ENCODE measurements at regions not wholly inside any gene's neighbourhood (a gene's known extent, or its start where the extent isn't known, plus 50 kb on each side); places are given as distances from the start of the nearest gene placed in this dataset.

DNA sequence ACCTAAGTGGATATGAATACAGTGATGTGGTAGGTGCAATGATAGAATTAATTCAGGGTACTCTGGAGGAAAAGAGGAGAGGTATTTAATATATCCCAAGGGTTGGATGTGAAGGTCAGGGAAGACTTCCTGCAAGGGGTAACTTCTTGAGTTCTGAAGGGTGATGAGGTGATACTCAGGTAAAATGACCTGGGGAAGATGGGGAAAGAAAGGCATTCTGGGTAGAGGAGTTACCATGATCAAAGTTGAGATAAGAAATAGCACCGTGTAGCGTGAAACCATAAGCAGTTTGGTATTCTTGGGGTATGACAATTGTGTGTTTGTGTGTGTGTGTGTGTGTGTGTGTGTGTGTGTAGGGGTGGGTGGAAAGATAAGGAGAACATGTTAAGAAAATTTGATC is 270.4 kb upstream of the LCORL start:
- DNase-seq = no peak

DNA sequence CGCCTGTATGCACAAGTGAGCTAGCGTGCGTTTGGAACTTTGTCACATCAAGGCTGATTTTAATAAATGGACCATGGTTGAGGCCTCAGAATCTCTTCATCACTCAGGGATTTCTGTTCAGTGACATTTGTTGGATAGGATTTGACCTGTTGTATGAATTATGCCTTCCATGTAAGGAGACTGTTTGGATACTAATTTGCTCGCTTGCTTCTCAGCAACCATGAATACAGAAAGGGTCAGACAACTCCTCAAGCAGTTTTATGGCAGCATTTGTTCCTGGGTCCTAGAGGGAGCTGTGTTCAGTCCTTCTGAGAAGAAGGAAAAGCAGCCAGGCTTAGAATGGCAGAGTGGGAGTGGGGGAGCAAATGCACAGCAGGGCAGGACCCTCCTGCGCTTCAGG is 269.7 kb upstream of the LCORL start:
- no peak for DNase-seq

DNA sequence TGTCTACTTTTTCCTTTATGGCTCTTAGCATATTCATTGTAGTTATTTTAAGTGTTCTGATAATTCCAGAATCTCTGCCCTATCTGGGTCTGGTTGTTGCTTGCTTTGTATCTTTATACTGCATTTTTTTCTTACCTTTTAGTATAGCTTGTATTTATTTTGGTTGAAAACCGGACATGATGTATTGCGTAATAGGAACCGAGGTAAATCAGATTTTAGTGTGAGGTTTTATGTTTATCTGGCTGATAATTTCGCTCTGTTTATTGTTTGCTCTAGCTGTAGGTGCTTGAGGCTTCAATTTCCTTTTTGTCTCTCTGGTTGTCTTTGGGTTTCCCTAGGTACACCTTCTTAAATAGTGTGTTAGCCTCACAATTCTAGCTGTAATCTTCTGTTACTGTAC is 263.8 kb upstream of the LCORL start:
- DNase-seq = no peak

DNA sequence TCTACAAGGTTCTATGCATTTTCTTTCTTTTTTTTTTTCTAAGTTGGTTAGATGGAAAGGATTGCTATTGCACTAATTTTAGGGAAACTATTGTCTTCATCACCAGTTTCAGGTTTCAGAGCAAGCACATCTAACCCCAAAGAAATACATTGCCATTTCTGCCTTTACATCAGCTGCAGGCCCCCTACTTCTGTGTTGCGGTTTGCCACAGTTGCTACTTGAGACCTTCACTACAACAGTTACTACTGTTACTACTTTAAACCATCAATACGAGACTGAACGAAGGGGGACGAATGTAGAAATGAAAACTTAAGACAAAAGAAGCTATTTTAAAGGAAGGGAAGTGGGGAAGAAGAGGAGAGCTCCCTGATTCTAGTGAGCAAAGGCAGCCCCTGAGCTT is 256.7 kb upstream of the LCORL start:
- no peak for DNase-seq

DNA sequence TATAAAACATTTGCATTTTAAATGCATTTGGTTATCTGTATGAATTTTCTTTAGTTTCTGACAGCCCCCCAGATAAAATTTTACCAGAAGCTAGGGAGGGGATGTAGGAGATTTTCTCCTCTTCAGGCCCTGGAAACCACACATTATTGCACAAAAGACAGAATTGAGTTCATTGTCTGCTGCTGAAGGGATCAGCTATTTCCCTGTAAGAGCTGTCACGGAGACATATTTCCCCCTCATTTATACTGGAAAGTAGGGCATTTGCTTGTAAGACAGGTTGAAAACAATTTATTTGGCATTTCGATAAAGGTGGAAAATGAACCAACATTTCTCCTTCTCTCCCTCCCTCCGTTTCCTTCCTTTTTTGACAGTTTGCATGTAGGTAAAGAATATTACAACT is 241.3 kb upstream of the LCORL start:
- no peak for DNase-seq

DNA sequence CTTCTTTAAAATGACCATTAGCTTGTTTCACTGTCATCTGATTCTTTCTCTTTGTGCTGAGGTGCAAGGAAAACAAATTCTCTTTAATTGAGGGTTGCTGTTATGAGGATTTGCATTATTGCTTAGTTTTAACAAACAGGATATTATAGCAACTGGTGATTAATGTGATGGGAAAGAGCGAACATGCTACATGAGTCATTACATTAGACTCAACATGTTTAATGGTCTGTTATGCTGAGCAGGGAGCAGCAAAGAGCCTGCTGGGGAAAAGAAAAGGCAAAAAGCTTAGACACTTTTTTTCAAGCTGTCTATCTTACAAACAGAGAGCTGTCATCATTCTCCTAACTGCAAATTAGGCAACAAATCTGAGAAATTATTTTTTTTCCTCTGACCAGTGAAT is 230.5 kb upstream of the LCORL start:
- no peak for DNase-seq

DNA sequence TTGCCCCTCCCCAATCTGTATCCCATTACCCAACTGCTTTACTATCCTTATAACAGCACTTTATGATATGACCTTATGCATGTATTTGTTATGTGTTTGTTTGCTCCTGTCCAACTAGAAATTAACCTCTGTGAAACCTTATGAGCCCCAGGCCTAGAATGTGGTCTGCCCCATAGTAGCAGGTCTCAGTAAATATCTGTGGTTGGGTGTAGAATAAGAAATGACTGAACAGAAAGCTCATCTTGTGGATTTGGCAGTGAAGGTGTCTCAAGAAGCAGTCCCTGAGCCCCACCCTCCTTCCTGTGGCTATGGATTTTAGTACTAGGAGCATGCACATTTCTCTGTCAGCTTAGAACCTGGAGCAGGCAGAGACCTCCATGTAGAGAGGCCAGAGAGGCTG is 229.0 kb upstream of the LCORL start:
- DNase-seq = no peak

DNA sequence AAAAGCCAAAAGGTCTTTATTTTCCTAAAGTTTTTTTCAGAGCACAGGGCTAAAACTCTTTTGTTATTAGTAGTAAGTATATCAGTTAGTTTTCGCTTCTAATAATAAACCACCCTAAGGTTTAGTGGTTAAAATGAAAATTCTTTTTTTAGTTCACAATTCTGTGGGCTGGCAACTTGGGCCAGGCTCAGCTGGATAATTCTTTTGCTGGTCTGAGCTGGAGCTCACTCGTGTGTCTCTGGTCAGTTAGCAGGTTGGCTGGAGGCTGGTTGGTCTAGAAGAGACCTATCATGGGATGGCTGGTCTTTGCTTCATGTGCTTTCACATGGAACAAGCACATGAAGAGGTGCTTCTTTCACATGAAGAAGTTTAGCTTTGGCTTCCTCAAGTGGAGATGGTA is 227.1 kb upstream of the LCORL start:
- no peak for DNase-seq

DNA sequence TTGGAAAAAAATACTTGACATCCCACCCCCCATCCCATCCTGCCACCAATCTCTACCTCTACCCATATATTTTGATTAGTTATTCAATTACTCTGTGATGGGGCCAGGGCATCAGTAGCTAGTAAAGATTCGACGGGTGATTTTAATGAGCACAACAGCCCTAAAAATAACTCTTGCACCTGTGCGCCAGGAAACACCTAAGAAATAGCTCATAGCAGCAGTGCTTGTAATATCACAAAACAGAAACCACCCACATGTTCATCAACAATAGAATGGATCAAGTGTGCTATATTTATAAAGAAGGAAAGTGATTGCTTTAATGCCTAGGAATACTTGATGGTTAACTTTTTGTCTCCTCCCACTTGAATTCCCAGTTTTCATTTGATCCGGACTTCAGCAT is 225.6 kb upstream of the LCORL start:
- no peak for DNase-seq

DNA sequence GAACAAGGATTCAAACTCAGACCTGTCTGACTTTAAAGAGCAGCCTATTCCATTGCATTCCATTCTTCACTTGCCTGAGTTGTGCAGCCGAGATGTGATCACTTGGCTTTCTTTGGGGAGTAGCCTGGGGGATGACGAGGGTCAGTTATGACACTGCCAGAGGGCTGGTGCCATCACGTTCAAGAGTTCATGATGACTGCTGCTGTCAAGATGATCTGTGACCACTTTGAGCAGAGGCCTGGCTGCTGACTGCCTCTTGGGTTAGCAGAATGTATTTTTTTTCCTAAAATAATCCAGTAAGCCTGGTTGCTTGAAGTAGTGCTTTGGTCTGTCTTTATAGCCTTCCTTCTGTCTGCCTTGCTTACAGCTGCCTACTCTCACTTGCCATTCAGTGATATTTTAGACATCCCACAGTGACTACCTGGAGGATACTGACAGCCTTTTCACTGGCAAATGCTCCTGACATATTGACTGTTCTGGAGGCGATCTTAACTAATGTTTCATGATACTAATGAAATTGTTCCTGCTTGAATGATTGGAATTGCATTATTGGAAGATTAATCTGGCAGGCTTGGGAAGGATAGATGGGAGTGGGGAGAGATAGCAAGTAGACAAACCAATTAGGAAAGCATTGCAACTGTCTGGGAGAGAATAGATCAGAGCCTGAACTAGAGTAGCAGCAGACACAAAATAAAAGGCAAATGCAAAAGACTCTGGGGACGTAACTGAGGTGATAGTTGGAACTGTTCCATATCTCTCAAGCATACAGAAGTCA is 221.6 kb upstream of the LCORL start:
- no peak for DNase-seq

DNA sequence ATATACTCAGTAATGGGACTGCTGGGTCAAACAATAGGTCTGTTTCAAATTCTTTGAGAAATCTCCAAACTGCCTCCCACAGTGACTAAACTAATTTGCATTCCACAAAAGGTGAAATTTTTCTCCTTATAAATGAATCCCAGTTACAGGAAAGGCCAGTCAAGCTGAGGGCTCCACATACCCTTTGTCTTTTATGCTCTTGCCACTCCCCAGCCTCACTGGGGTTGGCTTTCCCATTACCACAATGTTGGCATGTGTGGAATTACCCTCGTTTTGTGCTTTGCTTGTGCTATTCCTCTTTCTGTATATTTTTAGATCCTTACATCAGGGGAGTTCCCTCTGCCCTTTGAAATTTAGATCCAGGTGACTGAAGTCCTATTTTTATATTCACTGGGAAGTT is 220.2 kb upstream of the LCORL start:
- DNase-seq = no peak

DNA sequence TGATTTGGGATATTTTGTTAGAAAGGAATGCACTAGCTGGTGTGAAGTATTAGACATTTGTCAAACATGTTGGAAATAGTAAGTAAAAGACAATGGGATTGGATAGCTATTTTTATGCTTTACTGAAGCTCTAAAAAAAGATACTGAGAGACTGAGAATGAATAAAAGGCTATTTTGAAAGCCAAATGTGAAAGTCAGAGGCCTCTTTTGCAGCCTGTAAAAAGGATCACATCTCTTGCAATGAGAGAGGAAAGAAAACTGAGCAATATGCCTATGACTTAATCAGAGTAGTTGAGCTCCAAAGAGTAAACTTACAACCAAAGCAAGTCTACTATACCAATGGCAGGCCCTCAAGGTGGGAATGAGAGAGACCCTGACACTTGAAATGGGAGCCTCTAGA is 212.6 kb upstream of the LCORL start:
- no peak for DNase-seq

DNA sequence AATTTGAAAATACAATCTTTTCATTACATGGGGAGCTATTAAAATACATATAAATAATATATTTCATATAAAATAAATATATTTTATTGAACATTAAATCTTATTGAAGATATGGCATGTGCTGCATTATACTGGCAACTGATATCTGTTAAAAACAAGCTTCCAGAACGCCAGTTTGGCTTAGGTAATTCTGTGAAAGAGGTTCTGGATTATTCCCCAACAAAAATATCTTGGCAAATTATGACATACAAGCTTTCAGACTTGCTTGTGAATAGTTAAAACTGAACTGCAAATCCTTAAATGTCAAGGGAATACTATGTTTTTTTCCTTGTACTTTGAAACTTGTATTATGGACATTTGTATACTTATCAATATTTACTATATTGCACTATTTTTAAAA is 210.2 kb upstream of the LCORL start:
- DNase-seq = no peak

DNA sequence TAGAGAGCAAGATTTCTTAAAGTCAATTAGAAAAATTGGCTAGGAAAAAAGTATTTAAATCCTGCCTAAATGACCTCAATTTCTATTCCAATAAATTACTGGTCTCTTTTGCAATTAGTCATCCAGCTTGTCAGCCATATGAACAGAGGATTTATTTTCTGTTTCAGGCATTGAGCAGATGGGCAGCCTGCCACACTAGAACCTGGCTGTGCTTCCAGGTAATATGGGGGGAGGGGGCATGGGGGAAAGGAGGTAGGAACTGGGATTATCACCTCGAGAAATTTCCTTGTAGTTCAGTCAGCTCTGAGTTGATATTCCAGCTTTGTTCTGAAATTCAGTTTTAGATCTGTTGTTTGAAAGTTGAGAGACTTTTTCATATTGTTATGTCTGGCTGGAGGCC is 206.3 kb upstream of the LCORL start:
- no peak for DNase-seq

DNA sequence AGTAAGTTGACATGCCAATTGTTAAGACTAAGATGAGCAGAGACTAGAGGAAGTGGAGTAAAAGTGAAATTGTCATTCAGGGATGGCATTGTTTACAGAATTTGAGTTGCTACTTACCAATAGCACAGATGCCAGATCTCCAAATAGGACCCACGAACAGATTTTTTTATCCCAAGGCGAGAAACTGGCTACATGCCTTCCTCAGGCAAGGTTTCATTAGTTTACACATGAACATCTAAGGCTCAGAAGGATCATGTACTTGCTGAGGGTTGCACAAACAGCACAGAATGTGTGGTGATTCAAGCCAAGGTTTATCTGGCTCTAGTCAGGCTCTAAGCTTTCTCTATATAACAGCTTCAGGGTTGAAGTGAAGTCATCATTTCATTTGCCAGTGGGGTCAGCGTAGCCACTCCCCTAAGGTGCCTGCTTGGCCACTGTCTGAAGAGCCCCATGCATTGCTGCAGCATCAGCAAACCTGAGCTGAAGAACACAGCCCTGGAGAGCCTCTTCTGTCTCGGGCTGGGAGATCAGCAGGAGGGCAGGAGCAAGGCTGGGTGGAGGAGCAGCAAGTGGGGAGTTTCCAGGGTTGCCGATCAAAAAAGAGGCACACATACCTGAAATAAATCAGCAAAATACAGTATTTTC is 193.0 kb upstream of the LCORL start:
- DNase-seq = no peak

DNA sequence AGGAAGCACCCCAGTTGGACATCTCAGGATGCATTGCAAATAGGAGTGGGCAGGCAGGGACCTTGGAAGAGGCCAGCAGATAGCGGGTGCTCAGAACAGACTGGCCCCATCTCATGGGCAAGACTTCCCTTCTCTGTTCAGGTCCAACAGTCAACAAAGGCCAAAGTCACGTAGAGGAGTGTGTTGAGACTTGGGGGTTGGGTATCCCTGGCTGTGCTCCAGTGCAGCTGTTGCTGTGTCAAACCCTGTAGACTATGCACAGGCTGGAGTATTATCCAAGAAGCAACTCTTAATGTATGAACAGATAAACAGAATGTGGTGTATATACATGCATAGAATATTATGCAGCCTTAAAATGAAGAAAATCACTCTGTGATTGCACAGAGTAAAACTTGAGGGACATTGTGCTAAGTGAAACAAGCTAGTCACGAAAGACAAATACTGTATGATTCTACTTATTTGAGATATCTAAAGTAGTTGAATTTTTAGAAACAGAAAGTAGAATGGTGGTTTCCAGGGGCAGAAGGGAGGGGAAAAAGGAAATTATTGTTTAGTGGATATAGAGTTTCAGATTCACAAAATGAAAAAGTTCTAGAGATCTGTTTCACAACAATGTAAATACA is 192.1 kb upstream of the LCORL start:
- DNase-seq = no peak

DNA sequence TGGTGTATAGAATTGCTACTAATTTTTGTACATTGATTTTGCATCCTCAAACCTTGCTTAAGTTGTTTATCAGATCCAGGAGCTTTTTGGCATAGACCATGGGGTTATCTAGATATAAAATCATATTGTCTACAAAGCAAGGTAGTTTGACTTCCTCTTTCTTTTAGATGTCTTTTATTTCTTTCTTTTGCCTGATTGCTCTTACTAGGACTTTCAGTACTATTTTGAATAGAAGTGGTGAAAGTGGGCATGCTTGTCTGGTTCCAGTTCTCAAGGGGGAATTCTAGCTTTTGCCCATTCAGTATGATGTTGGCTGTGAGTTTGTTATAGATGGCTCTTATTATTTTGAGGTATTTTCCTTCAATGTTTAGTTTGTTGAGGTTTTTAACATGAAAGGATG is 187.9 kb upstream of the LCORL start:
- no peak for DNase-seq

DNA sequence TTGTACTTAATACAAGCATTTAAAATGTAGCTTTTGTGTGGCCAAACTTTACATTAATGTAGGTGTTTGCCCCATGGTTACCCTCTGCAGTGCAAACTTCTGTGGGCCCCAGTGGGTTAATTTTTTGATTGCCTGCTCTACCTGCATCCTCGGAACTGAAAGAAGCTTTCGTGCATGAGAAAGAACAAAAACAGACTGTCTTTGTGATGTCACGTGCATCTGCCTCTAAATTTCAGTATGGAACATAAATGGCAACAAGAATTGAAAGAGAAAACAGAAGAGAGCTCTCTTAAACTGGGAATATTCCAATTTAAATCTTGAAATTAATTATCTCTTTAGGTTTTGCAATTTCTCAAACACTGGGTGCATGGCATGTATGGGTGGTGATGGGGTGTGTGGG is 182.4 kb upstream of the LCORL start:
- no peak for DNase-seq

DNA sequence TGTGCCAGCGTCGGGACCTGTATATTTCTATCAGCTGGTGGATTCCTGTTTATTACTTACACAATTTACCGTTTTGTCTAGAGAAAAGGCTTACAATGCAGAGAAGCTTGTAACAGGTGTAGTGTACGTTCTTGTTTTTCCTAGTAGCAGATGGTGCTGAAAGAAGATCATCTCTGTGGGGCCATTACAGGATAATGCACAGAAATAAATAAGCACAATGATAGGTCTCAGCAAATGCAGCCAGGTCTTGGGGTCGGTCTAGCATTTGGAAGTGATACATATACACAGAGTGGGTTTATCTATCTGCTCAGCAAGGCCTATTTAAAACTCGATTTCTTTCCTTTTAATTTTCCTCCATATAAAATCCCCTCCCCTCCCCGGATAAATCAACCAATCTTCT is 180.9 kb upstream of the LCORL start:
- DNase-seq = no peak

DNA sequence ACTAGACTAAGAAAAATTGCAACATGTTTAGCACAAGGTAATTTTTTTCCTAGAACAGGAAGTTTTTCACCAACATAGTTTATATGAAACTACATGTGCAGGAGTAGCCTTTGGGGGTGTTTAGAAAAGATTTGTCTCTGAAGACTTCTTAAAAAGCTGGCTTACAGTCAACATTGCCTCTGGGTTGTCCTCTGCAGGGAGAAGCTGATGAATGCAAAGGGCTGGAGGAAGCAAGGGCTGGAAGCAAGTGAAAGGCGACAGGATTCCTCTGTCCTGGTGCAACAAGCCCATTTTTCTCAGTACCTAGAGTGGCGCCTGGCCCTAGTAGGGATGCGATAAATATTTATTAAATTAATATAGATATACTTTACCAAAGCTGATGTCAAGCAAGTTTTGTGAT is 180.3 kb upstream of the LCORL start:
- no peak for DNase-seq

DNA sequence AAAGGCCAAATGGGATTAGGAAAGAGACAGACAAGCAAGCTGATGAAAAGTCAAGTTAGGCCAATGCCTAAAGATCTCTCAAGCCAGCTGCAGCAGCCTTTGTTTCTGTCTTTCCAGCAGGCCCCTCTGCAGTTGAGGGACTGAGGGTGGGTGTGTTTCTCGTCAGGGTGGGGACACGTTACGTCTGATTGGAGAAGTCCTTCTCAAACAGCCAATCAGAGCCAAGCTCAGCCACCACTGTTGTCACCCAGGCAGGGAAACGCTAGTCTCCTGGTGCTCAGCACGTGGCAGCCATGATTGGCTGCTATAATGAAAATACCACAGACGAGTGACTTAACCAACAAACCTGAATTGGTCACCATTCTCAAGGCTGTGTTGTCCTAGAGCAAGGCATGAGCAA is 177.1 kb upstream of the LCORL start:
- DNase-seq = no peak

DNA sequence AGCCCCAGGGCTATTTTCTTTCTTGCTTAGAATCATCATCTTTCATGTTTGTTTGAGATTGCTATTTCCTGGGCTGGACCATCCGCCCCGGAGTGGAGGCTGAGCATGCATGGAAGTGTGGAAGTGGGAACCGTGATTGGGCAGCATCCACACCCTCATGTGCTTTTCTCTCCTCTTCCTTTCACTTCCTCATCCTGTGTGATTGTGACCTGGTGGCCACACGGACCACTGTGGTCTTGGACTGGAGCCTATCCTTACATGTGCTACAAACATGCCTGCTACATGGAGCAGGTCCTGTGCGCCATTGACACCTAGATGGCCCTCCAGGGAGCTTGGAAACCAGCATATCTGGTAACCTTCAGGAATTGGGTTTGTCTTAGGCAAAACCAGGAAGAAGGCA is 175.9 kb upstream of the LCORL start:
- DNase-seq = no peak

DNA sequence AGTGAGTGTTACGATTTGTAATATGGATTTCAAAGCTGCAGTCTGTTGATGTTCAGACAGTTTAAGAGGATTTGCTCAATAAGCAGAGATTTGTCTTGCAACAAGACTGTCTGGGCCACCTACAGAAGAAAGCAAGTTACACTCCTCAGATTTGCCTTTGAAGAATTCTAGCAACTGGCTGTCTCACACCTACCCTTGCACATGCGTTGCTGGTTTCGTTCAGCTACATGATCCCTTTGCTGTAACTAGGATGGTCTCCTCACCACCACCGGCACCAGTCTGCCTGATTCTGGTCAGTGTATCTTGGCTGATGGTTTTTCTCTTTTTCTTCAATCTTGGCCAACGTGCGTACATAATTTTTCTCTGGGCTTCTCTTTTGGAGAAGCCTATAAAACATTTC is 172.7 kb upstream of the LCORL start:
- DNase-seq = no peak

DNA sequence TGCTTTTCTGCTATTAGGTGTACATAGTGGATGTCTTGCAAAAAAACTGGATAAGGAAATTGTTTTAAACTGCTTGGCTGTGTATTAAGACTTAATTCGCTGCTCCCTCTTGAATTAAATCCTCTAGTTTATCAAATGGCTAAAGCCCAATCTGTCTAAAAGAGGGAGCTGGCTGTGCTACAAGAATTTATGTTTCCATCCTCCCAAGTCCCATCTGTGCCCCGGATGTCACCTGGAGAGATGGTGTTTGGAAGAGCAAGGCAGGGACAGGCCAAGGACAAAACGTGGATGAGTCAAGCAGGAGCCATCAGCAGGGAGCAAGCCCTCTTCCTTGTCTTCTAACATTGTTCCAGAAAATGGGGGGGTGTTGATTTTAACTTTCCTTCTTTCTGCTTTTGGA is 171.3 kb upstream of the LCORL start:
- DNase-seq = no peak

Measured in right lung (tissue), 2 donors.